RPMI7951 (cell line): ENCODE measurements at regions not wholly inside any gene's neighbourhood (a gene's known extent, or its start where the extent isn't known, plus 50 kb on each side); places are given as distances from the start of the nearest gene placed in this dataset.
"Not testable (repeated sequence)": the region's sequence is repeated elsewhere in the genome, so short reads cannot be mapped to it uniquely, and the experiment has no call there.

Experiments used
- DNase-seq: peaks from one replicate; pipeline ENCODE4 v3.0.0-alpha.2; 2012; ENCODE audit warnings: low read depth

GRCh38 chr14:104249706-104250105, 111.3 kb downstream of the KIF26A start:
- DNase-seq, result no peak

GRCh38 chr14:104250175-104250574, 111.8 kb downstream of the KIF26A start:
- DNase-seq, result no peak

GRCh38 chr14:104252256-104253215, 114.1 kb downstream of the KIF26A start:
- no peak for DNase-seq

- DNase-seq, result no peak
These were observed 114.9 kb downstream of the KIF26A start for GRCh38 chr14:104253223-104253822.

GRCh38 chr14:104253901-104254353, 115.5 kb downstream of the KIF26A start:
- DNase-seq, result no peak

- DNase-seq, result no peak
These were observed 116.5 kb downstream of the KIF26A start for GRCh38 chr14:104254735-104255400.

GRCh38 chr14:104256025-104256424, 117.6 kb downstream of the KIF26A start:
- no peak for DNase-seq

GRCh38 chr14:104262515-104263514, 124.4 kb downstream of the KIF26A start:
- DNase-seq, result no peak

- DNase-seq, result no peak
These were observed 125.4 kb downstream of the KIF26A start for GRCh38 chr14:104263675-104264358.

GRCh38 chr14:104264495-104265265, 126.3 kb downstream of the KIF26A start:
- DNase-seq, result no peak

- DNase-seq, result no peak
These were observed 127.7 kb downstream of the KIF26A start for GRCh38 chr14:104265918-104266630.

GRCh38 chr14:104266631-104267575, 128.5 kb downstream of the KIF26A start:
- DNase-seq, result no peak

GRCh38 chr14:104267895-104268294, 129.5 kb downstream of the KIF26A start:
- no peak for DNase-seq

GRCh38 chr14:104268295-104268694, 129.9 kb downstream of the KIF26A start:
- no peak for DNase-seq

- no peak for DNase-seq
These were observed 130.5 kb downstream of the KIF26A start for GRCh38 chr14:104268725-104269436.

- DNase-seq, result not testable (repeated sequence)
These were observed 131.3 kb downstream of the KIF26A start for GRCh38 chr14:104269511-104270241.

GRCh38 chr14:104271391-104271790, 133.0 kb downstream of the KIF26A start:
- DNase-seq, result no peak
